K562 (cell line): ENCODE measurements at regions not wholly inside any gene's neighbourhood (a gene's known extent, or its start where the extent isn't known, plus 50 kb on each side); places are given as distances from the start of the nearest gene placed in this dataset.

Experiments used
- ATAC-seq: fragments of 200-7000 bp; cut with Tn5 transposase; 3 replicates; pipeline ENCODE4 v1.9.1; 2020; ENCODE audit warnings: moderate library complexity
- BruUV-seq: library from RNA; stranded (reverse); fragments of 400-500 nt; replicated peaks from 2 replicates; lab custom pipeline; 2021; lab: Mats Ljungman, UMichigan
- CTCF ChIA-PET: fragments of 300-600 bp; formaldehyde crosslinking; extraction: SDS; loops from one replicate; lab custom pipeline; 2021; ENCODE audit warnings: low intra/inter-chr PET ratio; lab: Yijun Ruan, JAX
- POLR2A ChIA-PET: fragments of 300-600, 350-650 bp; sonication (Branson Sonifier 250); formaldehyde crosslinking; extraction: SDS; loops from one replicate; lab custom pipeline; 2021; ENCODE audit warnings: antibody characterized with exemption, inconsistent platforms; lab: Yijun Ruan, JAX
- DNase-seq, 4 experiments: peaks; one replicate each; pipeline versions ENCODE4 v3.0.0 to v3.0.0-alpha.2; 2011 to 2018; ENCODE audit warnings: low spot score in 3 of 4, mixed read lengths in 3 of 4; ENCODE audit errors: extremely low read depth in 1 of 4
- FAIRE-seq: peaks from 2 replicates; lab custom pipeline; 2011; peaks lifted over from hg19 to GRCh38; lab: Jason Lieb, UNC
- H2AFZ ChIP-seq: 2 replicates; pipeline ENCODE4 v1.6.0; 2011; ENCODE audit warnings: low read depth, low read length, control low read depth, inconsistent platforms
- H3K27ac ChIP-seq: fragments of 200-600 bp; 3 replicates; pipeline ENCODE4 v1.8.0; 2011; ENCODE audit warnings: low read depth, mild to moderate bottlenecking, control low read depth, inconsistent platforms, low read length, moderate library complexity, mixed read lengths; ENCODE audit errors: extremely low read depth
- H3K27me3 ChIP-seq, 2 experiments: fragments of 300-600 bp in 1 of 2; 2 replicates in 1 of 2; 3 replicates in 1 of 2; pipeline versions ENCODE4 v1.6.0 to v1.8.0; 2011; ENCODE audit warnings: inconsistent platforms in 2 of 2, low read length in 2 of 2, mild to moderate bottlenecking in 1 of 2, mixed read lengths in 1 of 2, moderate library complexity in 1 of 2; ENCODE audit not compliant: control insufficient read depth in 2 of 2, insufficient read depth in 2 of 2
- H3K36me3 ChIP-seq: fragments of 300-600 bp; 3 replicates; pipeline ENCODE4 v1.8.0; 2011; ENCODE audit warnings: mild to moderate bottlenecking, low read length, inconsistent platforms; ENCODE audit not compliant: control insufficient read depth, insufficient read depth
- H3K4me1 ChIP-seq, 2 experiments: fragments of 200-600 bp in 1 of 2; replicated peaks in 1 of 2; 2 replicates in 1 of 2; 3 replicates in 1 of 2; pipeline versions ENCODE4 v1.5.1 to v1.8.0; 2011; ENCODE audit warnings: inconsistent platforms in 2 of 2, low read length in 2 of 2, mild to moderate bottlenecking in 1 of 2, mixed read lengths in 1 of 2, moderate library complexity in 1 of 2; ENCODE audit not compliant: control insufficient read depth in 2 of 2, insufficient read depth in 2 of 2
- H3K4me2 ChIP-seq: 2 replicates; pipeline ENCODE4 v1.6.1; 2011; ENCODE audit warnings: low read length, control low read depth, inconsistent platforms, mixed read lengths; ENCODE audit not compliant: insufficient read depth
- H3K4me3 ChIP-seq: fragments of 200-600 bp; sonication (generic), shearing (Covaris generic); 2 replicates; pipeline ENCODE4 v1.5.1; 2016; ENCODE audit warnings: control low read depth, inconsistent platforms
- H3K79me2 ChIP-seq: fragments of 200-600 bp; 3 replicates; pipeline ENCODE4 v1.8.0; 2011; ENCODE audit warnings: low read length, inconsistent platforms; ENCODE audit not compliant: control insufficient read depth, insufficient read depth
- H3K9ac ChIP-seq, 2 experiments: 2 replicates each; pipeline versions ENCODE4 v1.6.0 to v1.6.1; 2011; ENCODE audit warnings: low read depth in 2 of 2, low read length in 2 of 2, control low read depth in 1 of 2, inconsistent platforms in 1 of 2, mild to moderate bottlenecking in 1 of 2, mixed read lengths in 1 of 2; ENCODE audit not compliant: insufficient read depth in 1 of 2
- H3K9me1 ChIP-seq: one replicate; pipeline ENCODE4 v1.6.0; 2011; ENCODE audit warnings: inconsistent platforms, mild to moderate bottlenecking, low read length, moderate library complexity; ENCODE audit not compliant: control insufficient read depth, insufficient read depth
- H3K9me3 ChIP-seq: replicated peaks from 2 replicates; pipeline ENCODE4 v1.5.1; 2011; ENCODE audit warnings: low read depth, low read length, inconsistent platforms; ENCODE audit not compliant: control insufficient read depth, insufficient read depth
- H4K20me1 ChIP-seq: replicated peaks from 2 replicates; pipeline ENCODE4 v1.6.1; 2011; ENCODE audit warnings: low read length, inconsistent platforms, mixed read lengths; ENCODE audit not compliant: control insufficient read depth, insufficient read depth
- CBFA2T2 ChIP-seq: fragments of 450-650 bp; conservative IDR thresholded peaks from 2 replicates; pipeline ENCODE4 v1.6.1; 2017; ENCODE audit warnings: mild to moderate bottlenecking
- CREB3 ChIP-seq: fragments of 450-650 bp; conservative IDR thresholded peaks from 2 replicates; pipeline ENCODE4 v1.6.1; 2016; ENCODE audit warnings: missing genetic modification characterization, low read depth, mild to moderate bottlenecking, missing compliant biosample characterization, moderate library complexity
- CREM ChIP-seq: IDR thresholded peaks from 2 replicates; pipeline ENCODE4 v1.6.1; 2014; ENCODE audit warnings: antibody characterized with exemption, low read depth
- MAFF ChIP-seq: IDR thresholded peaks from 2 replicates; pipeline ENCODE4 v1.6.1; 2012; ENCODE audit warnings: low read length, improper control_type of control experiment
- NCOR1 ChIP-seq: fragments of 450-650 bp; IDR thresholded peaks from 2 replicates; pipeline ENCODE4 v1.6.1; 2016; ENCODE audit warnings: mild to moderate bottlenecking, moderate library complexity
- NR2F6 ChIP-seq: fragments of 450-650 bp; formaldehyde crosslinking; IDR thresholded peaks from 2 replicates; pipeline ENCODE4 v1.4.0; 2020; ENCODE audit warnings: mild to moderate bottlenecking
- SAP30 ChIP-seq: fragments of 200-600 bp; sonication (generic); IDR thresholded peaks from 2 replicates; pipeline ENCODE4 v1.6.1; 2012; ENCODE audit warnings: borderline replicate concordance, low read depth, mild to moderate bottlenecking, moderate library complexity, low read length, control low read depth, inconsistent platforms; ENCODE audit not compliant: insufficient read depth, poor library complexity, severe bottlenecking
- ZNF280B ChIP-seq: fragments of 250-450 bp; sonication (Bioruptor Pico); IDR thresholded peaks from 2 replicates; pipeline ENCODE4 v1.5.1; 2021; ENCODE audit warnings: mild to moderate bottlenecking
- WGBS: fragments of 100-300 bp; shearing (Covaris generic); methylation state at CpG from one replicate; pipeline ENCODE4 v1.1.6; 2016; ENCODE audit warnings: low coverage, mixed read lengths; ENCODE audit not compliant: insufficient coverage; ENCODE audit errors: missing lambda C conversion rate; 5-methylcytosine and 5-hydroxymethylcytosine counted together
- in situ Hi-C: fragments of 300-500 bp; cut with MboI; formaldehyde crosslinking; loops from 4 replicates; pipeline ENCODE4 v1.15.0; 2018; ENCODE audit warnings: inconsistent platforms, mixed read lengths
- intact Hi-C: fragments of 100-400 bp; cut with micrococcal nuclease; formaldehyde crosslinking; loops from 2 replicates; pipeline ENCODE4 v1.14.2; 2022

- Histone ChIP-seq H3K4me3 (no peak overlapping the region), H3K9me3 (no peaks in the 10 kb centered on the region; the same call in 1 of the 2 replicates), H3K36me3 (no peaks in the 10 kb centered on the region), H3K79me2 (no peaks in the 10 kb centered on the region), H3K27me3 (no peaks in the 10 kb centered on the region), H2AFZ (no peak overlapping the region), H4K20me1 (no peaks in the 10 kb centered on the region), H3K9ac (no peak overlapping the region), H3K4me1 (no peaks in the 10 kb centered on the region), H3K4me2 (no peak overlapping the region), H3K9me1 (no peaks in the 10 kb centered on the region), H3K27ac (no peak overlapping the region)
- TF ChIP-seq CBFA2T2 (no peak), CREB3 (tag) (no peak), NCOR1 (no peak), SAP30 (no peak), CREM (no peak), ZNF280B (CRISPR knock-in tag) (no peak), NR2F6 (no peak), MAFF (no peak)
- in situ Hi-C loops = no loop called here
- ATAC-seq (no peak), FAIRE-seq (no peak), DNase-seq (no peak)
- intact Hi-C loops = no loop called here
- no TSS peak for BruUV-seq
- CTCF ChIA-PET = no interaction called here
- POLR2A ChIA-PET = no interaction called here
- WGBS = 7% methylated on average over 2 of the region's 2 CpGs
Measured at GRCh38 chr4:35912174-35912573, 332.1 kb downstream of the ARAP2 start.
